ENCODE measurements at regions not wholly inside any gene's neighbourhood (a gene's known extent, or its start where the extent isn't known, plus 50 kb on each side); places are given as distances from the start of the nearest gene placed in this dataset.

- TF ChIP-seq CTCF (IDR thresholded peaks at IDR 0.05) (no peak), POLR2A (IDR thresholded peaks at IDR 0.05) (no peak)
Observed at GRCh38 chr2:235399895-235400294, 93.9 kb upstream of the AGAP1 start.

All from breast epithelium (tissue), 3 donors.